Fibroblast of pulmonary artery (primary cell): ENCODE measurements at regions not wholly inside any gene's neighbourhood (a gene's known extent, or its start where the extent isn't known, plus 50 kb on each side); places are given as distances from the start of the nearest gene placed in this dataset.

ENCODE experiments used
- DNase-seq: peaks from one replicate; pipeline ENCODE4 v3.0.0-alpha.2; 2010; ENCODE audit warnings: low read depth
- H3K4me3 ChIP-seq: replicated peaks from 2 replicates; pipeline ENCODE4 v1.5.1; 2011; ENCODE audit warnings: low read depth, mild to moderate bottlenecking, control low read depth, low read length, moderate library complexity
- CTCF ChIP-seq: IDR thresholded peaks from 2 replicates; pipeline ENCODE4 v1.5.1; 2011; ENCODE audit warnings: mild to moderate bottlenecking, control low read depth, low read length, inconsistent platforms; ENCODE audit errors: missing control alignments

- H3K4me3 ChIP-seq = no peak overlapping the region
- no peak for DNase-seq
- TF ChIP-seq CTCF = no peak
Observed at GRCh38 chr5:154690488-154690887, 64.7 kb upstream of the LARP1 start.

GRCh38 chr5:154686490-154686889 lies 68.7 kb upstream of the LARP1 start:
- TF ChIP-seq CTCF = no peak
- no peak overlapping the region for H3K4me3 ChIP-seq
- no peak for DNase-seq

DNA sequence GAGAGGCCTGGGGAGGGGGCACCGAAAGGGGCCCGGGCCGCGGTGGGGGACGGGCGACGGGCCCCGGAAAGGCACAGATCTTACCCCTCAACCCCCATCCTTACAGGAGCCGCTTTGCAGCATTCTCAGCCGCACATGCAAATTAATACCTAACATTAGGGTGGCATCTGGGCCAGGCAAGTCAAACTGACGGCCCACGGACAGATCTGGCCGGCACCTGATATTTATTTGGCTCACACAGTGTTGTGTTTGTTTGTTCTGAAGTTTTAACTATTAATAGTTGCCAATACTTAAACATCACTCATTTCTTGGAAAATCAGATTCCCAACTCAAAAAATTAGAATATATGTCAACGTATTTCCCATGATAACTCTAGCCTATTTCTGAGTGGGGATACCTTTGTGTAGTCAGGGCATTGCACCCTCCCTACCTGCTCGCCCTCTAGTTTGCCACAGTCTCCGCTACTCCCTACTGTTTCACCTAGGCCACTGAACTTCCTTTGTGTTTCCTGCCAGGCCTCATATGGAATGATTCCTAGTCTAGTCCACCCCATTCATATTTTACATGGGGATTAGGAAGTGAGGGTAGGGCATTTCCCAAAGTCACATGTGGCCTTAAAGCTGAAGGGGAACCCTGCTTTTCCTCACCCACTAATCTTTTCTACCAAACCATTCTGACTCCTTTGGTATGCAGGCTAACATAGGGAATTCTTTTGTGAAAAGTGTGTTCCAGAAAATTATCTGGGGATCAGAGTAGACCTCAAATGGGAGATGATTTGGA lies 71.9 kb upstream of the LARP1 start:
- no peak for TF ChIP-seq CTCF
- no peak for DNase-seq
- H3K4me3 ChIP-seq = peak overlapping the region; percentile 56

GRCh38 chr5:154679501-154679900 lies 75.7 kb upstream of the LARP1 start:
- TF ChIP-seq CTCF = no peak
- H3K4me3 ChIP-seq = no peak overlapping the region
- DNase-seq = no peak

DNA sequence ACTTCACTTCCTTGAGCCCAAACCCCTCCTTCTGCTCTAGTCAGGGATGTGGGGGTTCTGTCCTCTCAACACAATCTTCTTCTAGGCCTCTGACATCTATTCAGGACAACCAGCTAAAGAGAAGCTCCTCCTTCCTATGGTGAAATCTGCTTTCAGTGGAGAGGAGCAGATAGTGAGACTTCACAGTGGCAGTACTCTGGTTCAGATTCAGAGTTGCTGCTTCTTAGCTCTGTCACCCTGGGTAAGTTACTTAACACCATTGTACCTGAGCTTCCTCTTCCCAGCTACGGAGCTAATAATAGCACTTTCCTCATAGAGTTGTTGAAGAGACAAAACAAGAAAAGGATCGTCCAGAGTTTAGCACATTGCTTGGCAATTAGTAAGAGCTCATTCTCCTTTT lies 77.3 kb upstream of the LARP1 start:
- TF ChIP-seq CTCF = no peak
- H3K4me3 ChIP-seq = no peak overlapping the region
- peak; percentile 43 for DNase-seq

DNA sequence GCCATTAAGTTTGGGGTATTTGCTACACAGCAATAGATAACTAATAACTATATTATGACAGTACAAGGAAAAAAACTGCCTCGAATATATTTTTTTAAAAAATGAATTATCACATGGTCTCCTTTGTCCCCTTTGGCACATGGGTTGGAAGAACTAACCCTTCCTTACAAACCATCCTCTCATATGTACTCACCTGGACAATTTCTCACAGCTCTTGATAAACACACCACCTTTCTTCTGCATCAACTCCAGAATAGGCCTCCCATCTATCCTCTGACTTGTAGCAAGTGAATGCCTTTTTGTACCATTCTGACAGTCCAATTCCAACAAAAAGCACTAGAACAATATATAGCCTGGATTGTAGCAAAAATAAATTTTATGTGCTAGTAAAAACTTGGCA lies 78.7 kb upstream of the LARP1 start:
- no peak for TF ChIP-seq CTCF
- no peak overlapping the region for H3K4me3 ChIP-seq
- no peak for DNase-seq

GRCh38 chr5:154674029-154674428 lies 81.1 kb upstream of the LARP1 start:
- H3K4me3 ChIP-seq = no peak overlapping the region
- no peak for TF ChIP-seq CTCF

More at GRCh38 chr5:154674029-154674428, 81.1 kb upstream of the LARP1 start:
- no peak for DNase-seq
